Thymus (tissue), 11 donors: ENCODE measurements at regions not wholly inside any gene's neighbourhood (a gene's known extent, or its start where the extent isn't known, plus 50 kb on each side); places are given as distances from the start of the nearest gene placed in this dataset.

Experiments used
- DNase-seq, 9 donors: peaks; one replicate each; pipeline ENCODE4 v3.0.0-alpha.2; 2013; ENCODE audit warnings: low spot score in 9 of 9, low read depth in 6 of 9, missing footprints in 1 of 9
- H3K27ac ChIP-seq, 2 donors: one replicate each; pipeline ENCODE4 v1.5.1; 2013; ENCODE audit warnings: control low read depth in 1 of 2, low read depth in 1 of 2, low read length in 1 of 2, mild to moderate bottlenecking in 1 of 2, moderate library complexity in 1 of 2
- H3K27me3 ChIP-seq, 2 donors: one replicate each; pipeline ENCODE4 v1.5.1; 2013; ENCODE audit warnings: low read length in 1 of 2; ENCODE audit not compliant: control insufficient read depth in 2 of 2, insufficient read depth in 1 of 2
- H3K36me3 ChIP-seq, 2 donors: one replicate each; pipeline ENCODE4 v1.5.1; 2013; ENCODE audit warnings: low read length in 1 of 2, mild to moderate bottlenecking in 1 of 2, moderate library complexity in 1 of 2; ENCODE audit not compliant: control insufficient read depth in 2 of 2, insufficient read depth in 2 of 2
- H3K4me1 ChIP-seq, 2 donors: one replicate each; pipeline ENCODE4 v1.5.1; 2013; ENCODE audit warnings: low read length in 2 of 2; ENCODE audit not compliant: control insufficient read depth in 2 of 2, insufficient read depth in 2 of 2
- H3K4me3 ChIP-seq, 2 donors: one replicate each; pipeline ENCODE4 v1.5.1; 2013; ENCODE audit warnings: low read length in 2 of 2, control low read depth in 1 of 2, mild to moderate bottlenecking in 1 of 2
- H3K9me3 ChIP-seq, 2 donors: one replicate each; pipeline ENCODE4 v1.5.1; 2013; ENCODE audit warnings: low read length in 1 of 2, mild to moderate bottlenecking in 1 of 2; ENCODE audit not compliant: control insufficient read depth in 2 of 2, insufficient read depth in 1 of 2
- WGBS: extraction: QIAGEN DNeasy Blood & Tissue Kit; methylation state at CpG from one replicate; pipeline ENCODE4 v1.1.7; 2013; 5-methylcytosine and 5-hydroxymethylcytosine counted together
- donor health status: healthy.

GRCh38 chr4:180538384-180539057 is 1704.7 kb upstream of the TENM3 start:
- H3K36me3 ChIP-seq: no peaks in the 10 kb centered on the region
- WGBS: 76% methylated on average over 8 of the region's 8 CpGs

GRCh38 chr4:180539284-180539683 is 1703.9 kb upstream of the TENM3 start:
- Histone ChIP-seq H3K27me3 (no peaks in the 10 kb centered on the region), H3K4me3 (no peak overlapping the region), H3K9me3 (no peaks in the 10 kb centered on the region), H3K27ac (no peak overlapping the region), H3K36me3 (no peaks in the 10 kb centered on the region), H3K4me1 (no peaks in the 10 kb centered on the region)
- DNase-seq: no peak
- WGBS: 89% methylated on average over 4 of the region's 4 CpGs

More at GRCh38 chr4:180538384-180539057, 1704.7 kb upstream of the TENM3 start:
- no peaks in the 10 kb centered on the region for H3K9me3 ChIP-seq
- H3K4me1 ChIP-seq: no peaks in the 10 kb centered on the region
- H3K27me3 ChIP-seq: no peaks in the 10 kb centered on the region
- DNase-seq: no peak
- H3K4me3 ChIP-seq: no peak overlapping the region
- no peak overlapping the region for H3K27ac ChIP-seq

GRCh38 chr4:180541678-180542077 is 1701.5 kb upstream of the TENM3 start:
- no peaks in the 10 kb centered on the region for H3K27me3 ChIP-seq
- no peak for DNase-seq
- no peaks in the 10 kb centered on the region for H3K4me1 ChIP-seq
- H3K4me3 ChIP-seq: no peak overlapping the region
- no peaks in the 10 kb centered on the region for H3K36me3 ChIP-seq
- H3K9me3 ChIP-seq: no peaks in the 10 kb centered on the region
- H3K27ac ChIP-seq: no peak overlapping the region

- Histone ChIP-seq H3K4me3 (no peak overlapping the region), H3K4me1 (no peaks in the 10 kb centered on the region), H3K27me3 (no peaks in the 10 kb centered on the region), H3K36me3 (no peaks in the 10 kb centered on the region), H3K27ac (no peak overlapping the region), H3K9me3 (no peaks in the 10 kb centered on the region)
- peak in 1 of 9 donors; percentile 5 for DNase-seq
- WGBS: 68% methylated on average over 5 of the region's 5 CpGs
Measured at GRCh38 chr4:180542445-180543100, 1700.6 kb upstream of the TENM3 start.

- Histone ChIP-seq H3K9me3 (no peaks in the 10 kb centered on the region), H3K27me3 (no peaks in the 10 kb centered on the region), H3K4me3 (no peak overlapping the region), H3K4me1 (no peaks in the 10 kb centered on the region), H3K36me3 (no peaks in the 10 kb centered on the region), H3K27ac (no peak overlapping the region)
- WGBS: 94% methylated on average over 6 of the region's 6 CpGs
- DNase-seq: no peak
Measured at GRCh38 chr4:180550106-180550505, 1693.1 kb upstream of the TENM3 start.

GRCh38 chr4:180557348-180557747 is 1685.9 kb upstream of the TENM3 start:
- DNase-seq: no peak
- Histone ChIP-seq H3K27me3 (no peaks in the 10 kb centered on the region), H3K4me3 (no peak overlapping the region), H3K9me3 (no peaks in the 10 kb centered on the region), H3K4me1 (no peaks in the 10 kb centered on the region), H3K27ac (no peak overlapping the region), H3K36me3 (no peaks in the 10 kb centered on the region)
- 88% methylated on average over 3 of the region's 3 CpGs for WGBS

- Histone ChIP-seq H3K36me3 (no peaks in the 10 kb centered on the region), H3K4me3 (no peak overlapping the region), H3K9me3 (no peaks in the 10 kb centered on the region), H3K4me1 (no peaks in the 10 kb centered on the region), H3K27me3 (no peaks in the 10 kb centered on the region), H3K27ac (no peak overlapping the region)
- DNase-seq: no peak
- 91% methylated on average over 4 of the region's 4 CpGs for WGBS
Measured at GRCh38 chr4:180557950-180558349, 1685.3 kb upstream of the TENM3 start.

- no peaks in the 10 kb centered on the region for H3K4me1 ChIP-seq
- H3K4me3 ChIP-seq: no peak overlapping the region
- no peaks in the 10 kb centered on the region for H3K9me3 ChIP-seq
- H3K27me3 ChIP-seq: no peaks in the 10 kb centered on the region
- H3K27ac ChIP-seq: no peak overlapping the region
- 84% methylated on average over 7 of the region's 7 CpGs for WGBS
- DNase-seq: no peak
- H3K36me3 ChIP-seq: no peaks in the 10 kb centered on the region
Measured at GRCh38 chr4:180558427-180558826, 1684.8 kb upstream of the TENM3 start.

GRCh38 chr4:180560896-180561295 is 1682.3 kb upstream of the TENM3 start:
- no peak for DNase-seq
- Histone ChIP-seq H3K27me3 (no peaks in the 10 kb centered on the region), H3K36me3 (no peaks in the 10 kb centered on the region), H3K4me3 (no peak overlapping the region), H3K4me1 (no peaks in the 10 kb centered on the region), H3K27ac (no peak overlapping the region), H3K9me3 (no peaks in the 10 kb centered on the region)
- 58% methylated on average over 2 of the region's 2 CpGs for WGBS
